HG02981 (cell line): ENCODE measurements at regions not wholly inside any gene's neighbourhood (a gene's known extent, or its start where the extent isn't known, plus 50 kb on each side); places are given as distances from the start of the nearest gene placed in this dataset.
A peak's percentile ranks its signal among the peaks of the same experiment; 100 is the strongest.
"Not testable (repeated sequence)": the region's sequence is repeated elsewhere in the genome, so short reads cannot be mapped to it uniquely, and the experiment has no call there.

Experiments used
- ATAC-seq: cut with Tn5 transposase; IDR thresholded peaks from one replicate; pipeline ENCODE4 v1.9.1; 2021; ENCODE audit warnings: mild to moderate bottlenecking, moderate library complexity; ENCODE audit not compliant: unreplicated experiment

DNA sequence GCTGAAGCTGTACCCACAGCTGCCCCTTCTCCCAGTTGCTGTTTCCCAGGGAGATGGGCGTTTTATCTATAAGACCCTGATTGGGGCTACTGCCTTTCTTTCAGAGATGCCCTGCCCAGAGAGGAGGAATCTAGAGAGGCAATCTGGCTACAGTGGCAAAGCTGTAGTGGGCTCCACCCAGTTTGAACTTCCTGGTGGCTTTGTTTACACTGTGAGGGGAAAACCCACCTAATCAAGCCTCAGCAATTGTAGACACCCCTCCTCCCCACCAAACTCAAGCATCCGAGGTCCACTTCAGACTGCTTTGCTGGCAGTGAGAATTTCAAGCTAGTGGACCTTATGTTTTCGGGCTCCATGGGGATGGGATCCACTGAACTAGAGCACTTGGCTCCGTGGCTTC, 240.4 kb upstream of the AFF2 start:
- ATAC-seq: no peak

DNA sequence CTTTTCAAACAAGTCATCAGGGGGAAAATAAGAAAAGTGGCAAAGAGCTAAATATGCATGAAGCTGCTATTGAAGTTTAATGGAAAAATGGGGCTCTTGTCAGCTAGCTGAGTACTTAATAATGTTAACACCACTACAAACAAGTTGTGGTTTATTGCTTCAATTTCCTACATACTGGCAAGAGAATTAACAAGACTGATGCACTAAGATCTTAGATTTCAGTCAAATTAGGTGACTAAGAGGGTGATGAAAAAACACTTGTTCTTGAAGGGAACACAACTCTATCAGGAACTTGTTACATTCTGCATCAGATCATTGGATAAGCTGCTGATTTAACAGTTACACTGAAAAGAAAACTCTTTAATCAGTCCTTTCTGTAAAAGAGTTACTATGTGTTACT, 234.6 kb upstream of the AFF2 start:
- no peak for ATAC-seq

DNA sequence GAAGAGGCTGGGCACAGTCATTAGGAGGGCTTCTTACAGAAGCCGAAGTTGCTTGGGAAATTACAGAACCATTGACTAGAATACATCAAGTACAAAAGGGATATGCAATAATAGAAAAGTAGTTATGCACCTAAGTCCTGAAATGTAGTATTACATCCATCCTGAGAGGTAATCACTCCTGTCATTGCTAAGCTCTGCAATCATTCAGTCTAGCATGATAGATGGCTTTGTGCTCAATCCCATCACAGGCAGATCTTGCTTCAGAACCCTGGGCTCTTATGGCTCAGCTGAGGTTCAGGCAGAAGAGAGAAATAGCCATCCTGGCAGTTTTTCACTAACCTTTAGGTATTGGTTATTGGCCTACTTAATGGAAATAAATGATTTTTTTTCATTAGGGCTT, 231.7 kb upstream of the AFF2 start:
- no peak for ATAC-seq

DNA sequence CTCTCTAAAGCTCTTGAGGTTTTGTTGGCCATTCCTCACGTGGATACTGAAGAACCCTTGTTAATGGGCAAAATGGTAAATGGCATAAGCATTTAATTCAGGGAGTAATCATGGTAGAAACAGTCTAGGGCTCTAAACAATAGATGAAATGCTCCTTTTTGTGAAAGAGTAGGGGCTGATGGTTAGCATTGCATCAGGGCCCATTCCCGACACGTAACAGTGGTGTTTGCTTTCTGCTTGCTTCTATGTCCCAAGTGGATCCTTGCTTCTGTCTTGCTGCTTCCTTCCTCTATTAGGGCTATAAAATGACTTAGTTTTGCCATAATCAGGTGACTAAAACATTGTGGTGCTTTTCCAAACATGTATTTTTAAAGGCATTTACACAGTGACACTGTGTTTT, 230.9 kb upstream of the AFF2 start:
- no peak for ATAC-seq

DNA sequence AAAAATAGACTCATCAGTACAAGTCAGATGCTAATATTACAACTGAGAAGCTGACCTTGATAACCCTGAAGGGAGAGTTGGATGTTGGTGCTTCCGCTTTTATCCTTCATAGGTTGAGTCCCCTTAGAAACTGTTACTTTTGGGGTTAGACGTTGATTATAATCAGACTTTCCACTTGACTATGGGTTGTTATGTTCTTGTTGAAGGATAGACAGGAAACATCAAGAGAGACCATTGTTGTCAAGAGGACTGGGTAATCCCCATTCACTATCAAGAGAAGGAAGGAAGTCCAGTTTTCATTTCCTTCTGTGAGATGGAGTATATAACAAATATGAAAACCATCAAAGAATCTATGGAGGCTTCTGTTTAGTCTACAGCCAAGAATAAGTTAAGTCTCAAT, 229.9 kb upstream of the AFF2 start:
- ATAC-seq: no peak

DNA sequence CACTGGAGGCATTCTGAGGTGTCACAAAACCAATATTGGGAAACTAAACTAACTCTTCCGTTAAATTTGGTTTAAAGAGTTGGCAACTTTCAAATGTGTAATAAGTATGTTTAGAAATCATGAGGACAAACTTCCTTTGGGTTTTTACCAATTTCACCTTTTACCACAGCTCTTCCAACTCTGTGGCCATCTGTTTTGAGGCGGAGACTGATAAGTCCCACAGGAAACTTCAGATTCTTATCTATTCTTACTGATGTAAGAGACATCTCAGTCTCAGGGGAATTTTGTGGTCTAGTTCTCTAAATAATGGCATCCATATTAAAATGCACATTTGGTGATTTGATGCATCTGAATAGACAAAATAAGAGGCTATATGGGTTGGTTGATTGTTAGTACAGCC, 229.2 kb upstream of the AFF2 start:
- no peak for ATAC-seq

DNA sequence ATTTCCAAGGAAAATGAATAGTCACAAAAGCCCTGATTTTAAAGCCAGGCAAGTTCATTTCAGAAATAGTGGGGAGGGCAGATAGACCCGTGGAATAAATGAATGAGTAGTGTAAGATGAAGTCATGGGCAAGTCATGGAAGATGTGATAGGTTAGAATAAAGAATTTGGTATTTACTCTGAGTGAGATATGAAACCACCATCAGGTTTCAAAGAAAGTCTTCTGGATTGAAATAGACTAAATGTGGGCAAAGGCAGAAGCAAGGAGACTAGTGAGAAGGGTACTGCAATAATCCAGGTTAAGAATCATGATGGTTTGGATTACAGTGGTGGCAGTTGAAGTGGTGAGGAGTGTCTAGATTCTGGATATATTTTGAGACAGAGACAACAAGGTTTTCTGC, 218.5 kb upstream of the AFF2 start:
- ATAC-seq: no peak

DNA sequence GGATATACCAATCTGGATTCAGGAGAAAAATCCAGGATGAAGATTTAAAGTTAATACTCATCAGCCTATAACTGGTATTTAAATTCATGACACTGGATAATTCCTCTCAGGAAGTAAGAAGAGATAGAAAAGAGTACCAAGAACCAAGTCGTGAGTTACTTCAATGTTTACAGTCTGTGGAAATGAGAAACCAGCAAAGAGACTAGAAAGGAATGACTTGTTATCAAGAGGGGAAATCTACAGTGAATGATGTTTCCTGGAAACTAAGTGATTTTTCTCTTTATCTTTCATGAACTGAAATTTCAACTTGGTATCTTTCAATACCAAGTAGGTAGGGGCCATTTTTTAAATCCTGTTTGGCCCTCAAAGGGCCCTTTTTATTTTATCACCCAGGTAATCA, 217.9 kb upstream of the AFF2 start:
- ATAC-seq: no peak

DNA sequence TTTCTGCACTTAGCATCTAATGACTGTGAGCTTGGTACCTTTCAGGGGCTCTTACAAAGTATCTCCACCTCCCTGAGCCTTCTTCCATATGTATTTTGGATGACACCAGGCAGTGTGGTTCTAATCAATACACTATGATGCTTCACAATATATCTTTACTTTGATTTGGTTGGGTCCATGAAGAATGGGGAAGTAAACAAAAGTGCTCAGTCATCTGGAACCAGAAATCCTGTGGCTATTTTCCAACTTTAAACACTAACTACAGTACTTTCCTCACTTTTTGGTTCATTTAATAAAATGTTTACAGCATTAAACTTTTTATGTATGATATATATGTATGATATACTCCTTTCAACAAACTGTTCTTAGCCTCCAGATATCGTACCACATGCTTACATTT, 216.4 kb upstream of the AFF2 start:
- ATAC-seq: no peak

DNA sequence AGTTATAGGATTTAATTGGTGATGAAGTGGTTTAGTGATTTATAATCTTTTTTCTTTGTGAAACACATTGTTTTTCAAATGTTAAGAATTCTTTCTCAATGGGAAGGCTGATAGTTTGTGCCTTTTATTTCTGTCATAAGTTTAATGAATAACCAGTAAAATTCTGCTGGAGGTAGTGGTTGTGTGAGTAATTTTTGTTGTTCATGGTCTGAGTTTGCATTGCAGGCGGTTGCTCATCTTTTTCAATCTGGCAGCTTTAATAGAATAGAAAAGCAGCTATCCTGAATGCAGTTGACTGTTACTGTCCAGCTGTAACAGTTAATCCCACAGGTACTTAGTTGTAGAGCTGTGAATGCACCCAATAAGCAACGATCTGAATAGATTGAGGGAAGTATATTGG, 215.6 kb upstream of the AFF2 start:
- no peak for ATAC-seq

DNA sequence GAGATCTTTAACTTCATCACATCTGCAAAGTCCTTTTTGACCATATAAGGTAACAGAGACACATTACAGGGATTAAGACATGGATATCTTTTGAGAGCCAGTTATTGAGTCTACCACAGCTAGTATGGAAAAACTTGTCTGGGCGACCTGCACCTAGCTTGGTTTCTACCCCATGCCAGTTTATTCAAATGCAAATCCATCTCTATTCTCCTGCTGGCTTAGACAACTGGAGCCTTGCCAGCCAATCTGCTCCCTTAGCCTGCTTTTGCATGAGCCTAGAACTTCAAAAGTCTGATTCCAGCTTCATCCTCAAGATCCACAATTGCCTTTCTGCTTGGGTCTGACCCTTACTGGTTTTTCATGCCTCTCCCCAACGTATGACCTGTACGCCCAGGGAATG, 212.0 kb upstream of the AFF2 start:
- no peak for ATAC-seq

DNA sequence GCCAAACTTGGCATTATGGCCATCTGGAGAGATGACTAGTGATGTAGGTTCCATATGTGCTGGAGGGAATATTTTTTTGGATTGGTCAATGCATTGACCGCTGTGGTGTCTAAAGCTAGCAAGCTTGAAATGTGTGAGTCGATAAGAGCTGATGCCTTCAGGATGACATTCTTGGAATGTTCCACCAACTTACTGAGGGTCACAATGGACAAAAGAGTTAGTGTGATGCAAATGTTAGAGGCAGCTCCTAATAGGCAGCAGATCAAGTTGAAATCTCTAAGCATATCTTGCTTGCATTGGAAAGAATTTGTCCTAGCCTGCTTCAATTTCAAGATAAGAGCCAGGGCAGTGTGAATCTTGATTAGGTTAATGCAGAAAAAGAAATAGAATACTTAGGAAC, 210.4 kb upstream of the AFF2 start:
- no peak for ATAC-seq

DNA sequence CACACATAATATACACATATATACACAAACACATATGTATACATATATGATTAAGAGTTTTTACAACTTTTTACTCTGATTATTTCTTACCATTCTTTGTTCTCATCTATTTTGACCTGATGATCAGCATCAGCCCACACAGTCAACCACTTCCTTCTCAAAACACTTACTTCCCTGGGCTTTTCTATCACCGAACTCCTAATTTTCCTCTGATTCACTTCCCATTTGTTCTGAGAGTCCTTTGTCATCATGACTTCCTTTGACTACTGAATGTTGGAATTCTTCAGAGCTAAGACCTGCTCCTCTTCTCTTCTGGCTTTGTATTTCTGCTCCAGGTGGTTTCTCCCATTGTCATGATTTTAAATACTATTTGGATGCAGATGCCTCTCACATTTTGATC, 209.5 kb upstream of the AFF2 start:
- no peak for ATAC-seq

DNA sequence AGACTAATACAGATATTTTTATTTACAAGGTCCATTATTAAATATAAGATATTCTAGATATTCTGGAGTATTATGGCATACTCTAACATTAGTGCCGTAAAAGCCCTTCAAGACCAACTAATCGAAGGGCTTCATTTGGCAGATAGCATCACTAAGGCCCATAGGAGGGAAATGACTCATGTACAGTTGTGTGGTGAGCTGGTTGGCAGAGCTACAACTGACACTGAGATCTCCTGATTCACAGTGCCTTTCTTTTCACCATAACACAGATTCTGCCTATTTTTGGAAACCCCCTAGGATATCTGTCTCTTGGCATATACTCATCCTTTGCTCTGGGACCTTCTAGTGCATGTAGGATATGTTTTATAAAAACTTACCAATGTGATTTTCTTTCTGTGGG, 201.7 kb upstream of the AFF2 start:
- ATAC-seq: no peak

DNA sequence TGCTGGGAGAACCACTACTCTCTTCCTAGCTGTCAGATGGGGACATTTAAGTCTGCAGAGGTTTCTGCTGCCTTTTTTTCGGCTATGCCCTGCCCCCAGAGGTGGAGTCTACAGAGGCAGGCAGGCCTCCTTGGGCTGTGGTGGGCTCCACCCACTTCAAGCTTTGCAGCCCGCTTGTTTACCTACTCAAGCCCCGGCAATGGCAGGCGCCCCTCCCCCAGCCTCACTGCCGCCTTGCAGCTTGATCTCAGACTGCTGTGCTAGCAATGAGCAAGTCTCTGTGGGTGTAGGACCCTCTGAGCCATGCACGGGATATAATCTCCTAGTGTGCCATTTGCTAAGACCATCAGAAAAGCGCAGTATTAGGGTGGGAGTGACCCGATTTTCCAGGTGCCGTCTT, 195.2 kb upstream of the AFF2 start:
- not testable (repeated sequence) for ATAC-seq

DNA sequence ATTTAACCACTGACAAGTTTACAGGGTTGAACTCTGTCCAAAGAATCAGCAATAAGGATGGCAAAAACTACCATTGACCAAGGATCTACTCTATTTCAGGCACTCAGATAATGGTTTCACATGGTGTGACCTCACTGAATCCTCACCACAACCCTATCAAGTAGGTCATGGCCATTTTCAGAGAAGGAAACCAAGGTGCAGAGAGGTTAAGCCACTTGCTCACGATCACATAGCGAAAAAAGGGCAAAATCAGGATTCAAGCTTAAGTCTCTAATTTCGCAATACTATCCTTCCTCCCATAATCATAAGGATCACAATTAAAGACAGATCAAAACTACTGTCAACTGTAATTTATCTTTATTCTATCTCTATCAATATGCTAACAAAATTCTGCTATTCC, 191.0 kb upstream of the AFF2 start:
- no peak for ATAC-seq

DNA sequence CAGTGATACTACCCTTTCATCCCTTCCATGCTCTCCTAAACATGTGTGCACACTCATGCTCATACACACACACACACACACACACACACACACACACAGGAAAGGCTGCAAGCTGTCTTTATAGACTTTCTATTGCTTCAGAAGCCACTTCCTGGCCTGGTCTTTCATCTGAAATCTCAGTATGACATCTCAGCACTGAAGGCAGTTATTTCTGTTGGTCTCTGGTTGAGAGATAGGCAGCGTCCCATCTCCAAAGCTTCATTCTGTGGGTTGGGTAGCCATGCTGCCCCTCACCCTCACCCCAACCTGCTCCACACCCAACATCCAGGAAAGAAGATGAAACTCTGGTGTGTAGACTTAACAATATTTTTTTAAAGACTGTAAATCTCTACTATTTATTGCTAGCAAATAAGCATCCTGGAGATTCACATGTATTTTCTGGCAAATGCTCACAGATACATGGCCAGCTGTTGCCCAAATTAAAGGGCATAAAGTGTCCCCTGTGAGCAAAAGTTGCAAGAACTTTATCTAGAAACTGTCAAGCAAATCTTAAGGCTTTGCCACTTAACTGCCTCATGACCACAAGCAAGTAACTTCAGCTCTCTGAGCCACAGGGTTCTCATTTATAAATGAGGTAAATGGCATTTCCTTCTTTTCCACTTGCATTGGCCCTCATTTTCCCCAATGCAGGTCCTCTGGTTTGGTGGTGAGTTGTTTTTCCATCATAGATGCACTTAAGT, 189.8 kb upstream of the AFF2 start:
- ATAC-seq: peak; percentile 81

DNA sequence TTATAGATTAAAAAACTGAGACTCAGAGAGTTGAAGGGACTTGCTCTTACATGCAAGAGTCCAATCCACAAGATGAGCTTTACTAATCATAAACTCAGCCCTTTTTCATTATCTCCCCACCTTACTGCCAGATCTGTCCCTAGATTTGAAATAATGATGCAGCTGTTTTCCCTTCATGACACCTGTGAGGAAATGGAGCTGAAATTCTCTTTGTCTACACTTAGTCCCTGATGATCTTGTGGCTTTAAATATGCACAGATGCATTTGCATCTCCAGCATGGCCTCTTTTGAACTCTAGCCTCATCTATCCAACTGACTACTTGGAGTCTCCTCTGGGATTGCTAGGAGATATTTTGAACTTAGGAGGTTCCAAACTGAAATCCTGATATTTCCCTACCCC, 188.9 kb upstream of the AFF2 start:
- ATAC-seq: no peak

DNA sequence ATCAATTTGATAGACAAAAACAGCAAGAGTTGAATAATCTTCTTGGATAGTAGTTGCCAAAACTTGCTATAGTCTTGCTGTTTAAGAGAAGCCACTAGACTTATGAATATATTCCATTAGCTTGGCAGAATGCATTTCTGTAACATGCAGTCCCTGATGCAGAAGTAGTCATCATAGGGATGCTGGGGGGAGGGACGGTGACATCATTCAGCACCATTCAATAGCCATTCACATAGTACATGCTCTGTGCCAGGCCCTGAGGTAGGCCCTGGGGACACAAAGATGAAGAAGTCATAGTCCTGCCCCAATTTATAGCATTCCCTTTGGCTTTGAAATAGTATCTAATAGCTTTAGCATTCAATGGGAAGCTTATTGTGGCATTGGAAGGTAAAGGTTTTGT, 185.5 kb upstream of the AFF2 start:
- no peak for ATAC-seq

DNA sequence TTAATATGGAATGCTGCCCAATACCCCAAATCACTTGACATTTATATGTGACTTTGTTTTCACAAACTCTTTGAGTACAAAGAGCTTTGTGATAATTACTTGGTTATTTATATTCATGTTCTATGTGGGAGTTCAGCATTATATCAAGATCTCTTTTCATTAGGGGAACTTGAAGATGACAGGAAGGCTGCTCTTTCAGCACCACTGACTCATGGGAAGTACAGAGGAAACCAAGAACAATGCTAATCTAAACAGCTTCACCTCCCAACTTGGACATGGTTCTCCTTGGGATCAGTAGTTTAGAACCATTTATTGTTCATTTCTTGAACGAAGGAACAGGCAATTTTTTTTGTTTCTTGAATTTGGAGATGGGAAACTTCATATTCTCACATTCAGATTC, 184.0 kb upstream of the AFF2 start:
- no peak for ATAC-seq

DNA sequence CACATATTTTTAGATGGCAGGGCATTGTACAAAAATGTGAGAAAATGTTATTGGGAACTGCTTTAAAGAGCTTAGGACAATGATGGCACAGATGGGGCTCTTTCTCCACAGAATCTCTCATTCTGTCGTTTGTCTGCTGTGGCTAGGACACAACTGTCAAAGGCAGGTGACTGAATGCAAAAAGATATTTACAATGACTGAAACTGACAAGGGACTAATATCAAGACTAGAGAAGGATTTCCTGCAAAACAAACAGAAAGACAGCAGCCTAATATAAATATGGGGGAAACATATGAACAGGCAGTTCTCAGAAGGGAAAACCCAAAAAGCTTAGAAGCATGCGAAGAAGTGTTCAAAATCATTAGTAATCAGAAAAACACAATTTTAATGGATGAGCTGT, 177.5 kb upstream of the AFF2 start:
- no peak for ATAC-seq

DNA sequence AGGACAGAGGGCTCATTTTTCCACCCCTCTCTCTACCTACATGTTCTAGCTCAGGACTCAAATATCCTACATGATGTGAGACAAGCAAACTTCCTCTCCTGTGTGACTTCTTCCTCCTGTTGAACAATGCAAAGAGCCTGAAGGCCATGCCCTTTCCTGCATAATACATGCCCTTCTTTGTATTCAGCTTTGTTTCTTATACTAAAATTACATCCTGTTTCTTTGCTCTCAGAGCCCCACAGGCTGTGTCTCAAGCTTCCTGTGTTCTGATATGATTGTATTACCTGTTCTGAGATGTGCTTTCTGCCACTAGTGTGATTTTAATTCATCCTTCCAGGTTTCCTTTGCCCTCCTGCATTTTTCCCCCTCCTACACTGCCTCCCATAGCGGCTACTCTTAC, 166.4 kb upstream of the AFF2 start:
- no peak for ATAC-seq

DNA sequence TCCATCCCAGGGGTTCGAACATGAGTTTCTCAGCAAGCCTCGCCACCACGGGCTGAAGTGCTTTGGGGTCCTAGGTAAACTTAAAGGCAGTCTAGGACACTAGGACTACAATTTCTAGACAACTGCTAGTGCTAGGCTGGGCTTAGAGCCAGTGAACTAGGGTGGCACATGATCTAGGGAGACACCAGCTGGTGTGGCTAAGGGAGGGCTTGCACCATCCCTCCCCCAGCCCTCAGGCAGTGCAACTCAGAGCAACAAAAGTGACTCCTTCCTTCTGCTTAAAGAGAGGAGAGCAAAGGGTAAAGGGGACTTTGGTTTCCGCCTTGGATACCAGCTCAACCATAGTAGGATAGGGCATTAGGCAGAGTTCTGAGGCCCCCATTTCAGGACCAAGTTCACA, 162.5 kb upstream of the AFF2 start:
- no peak for ATAC-seq

DNA sequence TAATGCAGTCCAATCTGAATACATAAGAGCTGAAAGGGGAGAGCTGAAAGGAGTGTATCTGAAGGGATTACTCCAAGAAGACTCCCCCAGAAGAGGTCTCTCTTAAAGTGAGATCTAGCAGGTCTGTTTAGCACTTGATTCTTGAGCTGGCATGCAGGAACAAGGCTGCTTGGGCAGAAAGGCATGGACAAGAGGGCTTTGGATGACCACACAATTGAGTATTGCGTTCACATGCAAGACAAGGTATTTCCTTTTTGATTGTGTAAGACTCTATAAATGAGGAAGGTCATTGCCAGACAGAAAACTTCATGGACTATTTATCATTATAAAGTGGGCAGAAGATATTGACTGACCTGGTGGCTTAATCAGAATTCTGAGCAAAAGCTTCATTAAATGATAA, 145.5 kb upstream of the AFF2 start:
- ATAC-seq: no peak
